CD4-positive, alpha-beta T cell treated with Interleukin-12 subunit alpha and Interleukin-12 subunit beta, for 1 hour (primary cell): ENCODE measurements at regions not wholly inside any gene's neighbourhood (a gene's known extent, or its start where the extent isn't known, plus 50 kb on each side); places are given as distances from the start of the nearest gene placed in this dataset.
"Not testable (repeated sequence)": the region's sequence is repeated elsewhere in the genome, so short reads cannot be mapped to it uniquely, and the experiment has no call there.

Experiments
- DNase-seq: peaks from one replicate; pipeline ENCODE4 v3.0.0-alpha.2; 2020

DNA sequence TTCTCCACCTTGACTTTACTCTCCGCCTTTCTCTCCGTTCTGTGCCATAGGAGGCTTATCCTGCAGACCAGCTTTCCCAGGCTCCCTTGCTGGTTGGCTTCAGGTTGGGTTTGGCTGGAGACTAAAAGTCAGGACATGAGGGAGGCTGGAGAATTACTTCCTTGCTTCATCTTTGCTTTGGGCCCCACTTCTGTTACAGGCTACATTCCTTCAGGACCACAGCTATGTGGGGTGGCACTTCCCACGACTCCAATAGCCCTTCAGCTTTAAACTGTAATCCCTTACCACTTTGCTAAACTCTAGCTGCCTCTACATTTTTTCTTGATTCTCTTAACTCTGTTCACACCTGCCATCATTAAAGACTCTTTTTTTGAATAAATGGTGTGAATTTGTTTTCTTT is 186.7 kb upstream of the NR4A3 start:
- no peak for DNase-seq

- no peak for DNase-seq
These were observed 184.0 kb upstream of the NR4A3 start for GRCh38 chr9:99637641-99638040.

- no peak for DNase-seq
These were observed 182.7 kb upstream of the NR4A3 start for GRCh38 chr9:99638971-99639370.

- DNase-seq, result no peak
These were observed 174.1 kb upstream of the NR4A3 start for GRCh38 chr9:99647604-99648003.

GRCh38 chr9:99650187-99650874 is 171.4 kb upstream of the NR4A3 start:
- no peak for DNase-seq

- peak; percentile 24 for DNase-seq
These were observed 161.5 kb upstream of the NR4A3 start for GRCh38 chr9:99660191-99660636.

- DNase-seq, result no peak
These were observed 158.4 kb upstream of the NR4A3 start for GRCh38 chr9:99663297-99663696.

DNA sequence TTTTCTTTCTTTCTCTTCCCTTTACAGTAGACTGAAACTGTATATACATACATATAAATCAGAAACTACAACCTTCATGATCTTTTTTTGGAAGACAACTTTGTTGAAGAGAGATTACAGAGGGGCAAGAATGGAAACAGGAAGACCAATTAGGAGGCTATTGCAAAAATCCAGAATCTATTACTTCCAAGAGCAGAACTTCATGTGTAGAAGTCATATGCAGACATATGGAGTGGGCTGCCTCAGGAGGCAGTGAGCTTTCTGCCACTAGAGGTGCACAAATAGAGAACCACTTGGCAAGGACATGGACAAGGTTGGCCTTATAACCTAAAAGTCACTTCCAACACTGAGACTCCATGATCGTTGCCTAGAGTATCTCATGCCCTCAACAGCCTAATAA is 157.8 kb upstream of the NR4A3 start:
- no peak for DNase-seq

DNA sequence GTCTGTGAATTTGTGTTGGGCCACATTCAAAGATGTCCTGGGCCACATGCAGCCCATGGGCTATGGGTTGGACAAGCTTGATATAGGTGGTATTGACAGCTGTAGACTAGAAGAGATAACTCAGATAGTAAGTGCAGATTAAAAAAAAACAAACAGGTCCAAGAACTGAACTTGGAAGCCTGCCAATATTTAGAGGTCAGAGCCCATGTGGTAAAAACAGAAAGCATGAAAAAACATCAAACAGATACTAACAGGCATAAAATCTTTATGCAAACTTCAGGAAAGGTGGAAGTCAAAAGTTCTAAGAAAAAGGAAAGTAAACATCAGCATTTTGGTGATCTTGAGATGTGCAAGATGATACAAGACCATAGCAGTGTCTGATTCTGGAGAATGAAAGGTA is 155.1 kb upstream of the NR4A3 start:
- DNase-seq, result no peak

- not testable (repeated sequence) for DNase-seq
These were observed 150.8 kb upstream of the NR4A3 start for GRCh38 chr9:99670886-99671285.

DNA sequence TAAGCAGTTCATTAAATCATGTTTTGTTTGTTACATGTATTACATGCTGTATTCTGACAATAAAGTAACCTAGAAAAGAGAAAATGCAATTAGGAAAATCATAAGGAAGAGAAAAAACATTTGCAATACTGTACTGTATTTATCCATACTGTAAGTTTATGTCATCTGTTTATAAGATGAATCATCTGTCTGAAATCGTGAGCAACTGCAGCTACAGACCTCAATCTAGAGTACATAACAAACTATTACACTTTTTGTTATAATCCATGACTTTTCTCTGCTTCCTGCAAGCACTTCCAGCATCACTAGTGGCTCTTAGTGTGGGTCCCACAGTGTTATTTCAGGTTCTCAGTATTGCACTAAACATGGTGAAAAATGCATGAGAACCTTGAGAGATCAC is 144.4 kb upstream of the NR4A3 start:
- DNase-seq, result no peak

GRCh38 chr9:99678566-99678965 is 143.1 kb upstream of the NR4A3 start:
- no peak for DNase-seq

GRCh38 chr9:99680191-99680590 is 141.5 kb upstream of the NR4A3 start:
- no peak for DNase-seq

DNA sequence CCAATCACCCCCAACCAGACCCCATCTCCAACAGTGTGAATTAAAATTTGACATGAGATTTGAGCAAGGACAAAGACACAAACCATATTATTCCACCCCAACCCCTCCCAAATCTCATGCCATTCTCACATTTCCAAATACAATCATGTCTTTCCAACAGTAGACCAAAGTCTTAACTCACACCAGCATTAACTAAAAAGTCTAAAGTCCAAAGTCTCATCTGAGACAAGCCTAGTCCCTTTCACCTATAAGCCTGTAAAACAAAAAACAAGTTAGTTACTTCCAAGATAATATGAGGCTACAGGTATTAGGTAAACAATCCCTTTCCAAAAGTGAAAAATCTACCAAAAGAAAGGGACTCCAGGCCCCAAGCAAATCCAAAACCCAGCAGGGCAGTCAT is 140.6 kb upstream of the NR4A3 start:
- no peak for DNase-seq

DNA sequence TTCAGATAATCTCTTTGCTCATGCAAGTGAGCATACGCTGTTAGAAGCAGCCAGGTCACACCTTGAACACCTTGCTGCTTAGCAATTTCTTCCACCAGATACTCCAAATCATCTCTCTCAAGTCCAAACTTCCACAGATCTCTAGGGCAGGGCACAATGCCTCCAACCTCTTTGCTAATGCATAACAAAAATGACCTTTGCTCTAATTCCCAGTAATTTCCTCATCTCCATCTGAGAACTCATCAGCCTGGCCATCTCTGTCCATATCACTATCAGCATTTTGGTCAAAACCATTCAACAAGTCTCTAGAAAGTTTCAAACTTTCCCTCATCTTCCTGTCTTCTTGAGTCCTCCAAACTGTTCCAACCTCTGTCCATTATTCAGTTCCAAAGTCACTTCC is 139.3 kb upstream of the NR4A3 start:
- DNase-seq, result no peak

DNA sequence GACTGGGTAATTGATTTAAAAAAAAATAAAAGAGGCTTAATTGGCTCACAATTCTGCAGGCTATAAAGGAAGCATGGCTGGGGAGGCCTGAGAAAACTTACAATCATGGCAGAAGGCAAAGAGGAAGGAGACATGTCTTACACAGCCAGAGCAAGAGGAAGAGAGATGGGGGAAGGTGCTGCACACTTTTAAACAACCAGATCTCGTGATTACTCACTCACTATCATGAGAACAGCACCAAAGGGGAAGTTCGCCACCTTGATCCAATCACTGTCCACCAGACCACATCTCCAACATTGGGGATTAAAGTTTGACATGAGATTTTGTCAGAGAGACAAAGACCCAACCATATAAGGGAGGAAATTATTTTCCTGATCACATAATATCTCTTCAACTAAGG is 138.8 kb upstream of the NR4A3 start:
- DNase-seq, result no peak

DNA sequence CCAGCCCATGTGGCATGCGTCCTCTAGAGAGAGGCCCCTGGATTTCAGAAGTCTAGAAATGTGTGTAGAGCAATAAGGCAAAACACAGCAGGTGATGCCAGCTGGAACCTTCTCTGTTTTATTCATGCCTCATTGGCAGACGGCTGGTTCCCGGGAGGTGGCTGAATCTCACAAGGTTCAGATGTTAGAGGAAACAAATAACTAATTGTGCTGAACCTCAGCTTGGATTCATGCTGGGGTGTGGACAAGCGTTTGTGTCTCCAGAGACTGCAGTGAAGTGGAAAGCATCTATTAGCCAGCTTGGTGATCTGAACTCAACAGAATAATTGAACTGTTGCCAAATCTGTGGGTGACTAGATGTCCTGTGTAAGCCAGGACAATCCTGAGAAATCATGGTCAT is 131.1 kb upstream of the NR4A3 start:
- no peak for DNase-seq

DNA sequence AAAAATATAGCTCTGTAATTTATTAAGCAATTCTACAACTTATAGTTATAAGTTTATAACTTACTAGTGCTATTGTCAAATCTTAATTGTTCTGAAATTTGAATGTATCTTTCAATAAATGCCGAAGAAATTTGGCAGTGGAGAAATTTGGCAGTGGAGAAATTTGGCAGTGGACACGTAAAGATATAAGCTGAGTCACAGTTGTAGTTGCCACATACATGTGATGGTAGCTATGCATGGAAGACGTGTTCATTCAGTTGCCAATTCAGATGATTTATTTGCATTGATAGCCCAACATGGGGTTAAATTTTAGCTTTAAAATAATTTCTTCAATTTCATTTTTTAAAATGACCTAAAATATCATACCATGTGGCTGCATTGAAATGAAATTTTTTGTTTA is 127.8 kb upstream of the NR4A3 start:
- no peak for DNase-seq

DNA sequence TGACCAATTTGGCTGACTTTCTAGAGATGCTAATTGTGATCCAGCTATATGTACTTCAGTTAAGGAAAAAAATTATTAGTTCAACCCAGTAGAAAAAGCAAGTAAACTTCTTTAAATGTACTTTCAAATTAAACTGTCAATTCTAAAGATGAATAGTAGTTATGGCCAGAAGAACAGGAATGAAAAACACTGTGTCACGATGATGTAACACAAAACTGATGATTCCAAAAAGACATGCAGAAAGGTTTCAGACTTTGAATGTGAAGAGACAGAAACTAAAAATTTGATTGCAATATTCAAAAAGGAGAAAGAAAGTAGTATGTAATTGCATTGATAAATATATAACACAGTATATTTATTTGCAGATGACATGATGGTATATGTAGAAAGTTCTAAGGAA is 127.3 kb upstream of the NR4A3 start:
- no peak for DNase-seq

DNA sequence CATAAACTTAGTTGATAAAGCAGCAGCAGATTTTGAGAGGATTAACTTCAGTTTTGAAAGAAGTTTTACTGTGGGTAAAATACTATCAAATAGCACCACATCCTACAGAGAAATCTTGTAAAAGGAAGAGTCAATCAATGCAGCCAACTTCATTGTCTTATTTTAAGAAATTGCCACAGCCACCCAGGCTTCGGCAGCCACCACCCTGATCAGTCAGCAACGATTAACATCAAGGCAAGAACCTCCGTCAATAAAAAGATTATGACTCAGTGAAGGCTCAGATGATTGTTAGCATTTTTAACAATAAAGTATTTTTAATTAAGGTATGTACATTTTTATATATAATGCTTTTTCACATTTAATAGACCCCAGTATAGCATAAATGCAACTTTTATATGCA is 122.3 kb upstream of the NR4A3 start:
- DNase-seq, result no peak

DNA sequence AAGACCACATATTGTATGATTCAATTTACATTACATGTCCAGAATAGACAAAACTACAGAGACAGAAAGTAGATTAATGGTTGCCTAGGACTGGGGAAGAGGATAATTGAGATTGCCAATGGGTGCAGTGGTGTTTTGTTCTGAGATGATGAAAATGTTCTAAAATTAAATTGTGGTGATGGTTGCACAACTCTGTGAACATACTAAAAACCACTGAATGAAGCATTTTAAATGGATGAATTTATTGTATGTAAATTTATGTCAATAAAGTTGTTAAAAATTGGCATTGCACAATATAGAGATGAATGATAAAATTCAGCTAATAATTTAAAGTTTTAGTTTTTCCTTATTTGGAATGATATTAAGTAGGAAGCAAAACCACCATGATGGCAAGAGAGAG is 109.5 kb upstream of the NR4A3 start:
- DNase-seq, result no peak

DNA sequence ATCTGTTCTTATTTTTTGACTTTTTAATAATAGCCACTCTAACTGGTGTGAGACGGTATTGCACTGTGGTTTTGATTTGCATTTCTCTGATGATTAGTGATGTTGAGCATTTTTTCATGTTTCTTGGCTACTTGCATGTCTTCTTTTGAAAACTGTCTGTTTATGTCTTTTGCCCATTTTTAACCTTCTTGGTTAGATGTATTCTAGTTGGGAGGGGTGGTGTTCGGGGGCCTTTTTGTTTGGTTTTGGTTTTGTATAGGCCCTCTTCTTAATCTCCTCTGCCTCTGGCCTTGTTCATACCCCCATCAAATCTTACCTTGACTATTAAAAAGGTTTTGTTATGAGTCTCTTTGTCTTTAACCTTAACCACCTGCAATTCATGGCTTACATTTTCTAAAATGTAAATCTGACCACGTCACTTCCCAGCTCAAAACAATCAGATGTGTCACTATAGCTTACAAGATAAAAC is 107.8 kb upstream of the NR4A3 start:
- DNase-seq, result no peak

DNA sequence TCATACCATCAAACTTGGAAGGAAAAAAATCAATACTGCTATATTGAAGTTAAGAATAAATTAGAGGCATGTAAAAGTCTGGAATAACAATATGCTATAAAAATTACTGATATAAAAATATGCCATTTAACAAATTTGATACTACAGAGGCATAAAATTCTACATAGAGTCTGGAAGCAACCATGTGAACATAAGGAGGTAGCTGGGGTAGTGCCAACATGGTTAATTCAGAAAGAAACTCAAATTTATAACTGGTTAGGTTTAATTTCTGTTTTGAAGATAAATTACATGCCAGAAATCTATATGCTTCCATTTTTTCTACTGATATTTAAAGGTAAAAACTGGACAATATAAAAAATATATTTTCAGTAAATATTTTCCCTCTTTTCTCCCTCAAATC is 103.1 kb upstream of the NR4A3 start:
- DNase-seq, result no peak

DNA sequence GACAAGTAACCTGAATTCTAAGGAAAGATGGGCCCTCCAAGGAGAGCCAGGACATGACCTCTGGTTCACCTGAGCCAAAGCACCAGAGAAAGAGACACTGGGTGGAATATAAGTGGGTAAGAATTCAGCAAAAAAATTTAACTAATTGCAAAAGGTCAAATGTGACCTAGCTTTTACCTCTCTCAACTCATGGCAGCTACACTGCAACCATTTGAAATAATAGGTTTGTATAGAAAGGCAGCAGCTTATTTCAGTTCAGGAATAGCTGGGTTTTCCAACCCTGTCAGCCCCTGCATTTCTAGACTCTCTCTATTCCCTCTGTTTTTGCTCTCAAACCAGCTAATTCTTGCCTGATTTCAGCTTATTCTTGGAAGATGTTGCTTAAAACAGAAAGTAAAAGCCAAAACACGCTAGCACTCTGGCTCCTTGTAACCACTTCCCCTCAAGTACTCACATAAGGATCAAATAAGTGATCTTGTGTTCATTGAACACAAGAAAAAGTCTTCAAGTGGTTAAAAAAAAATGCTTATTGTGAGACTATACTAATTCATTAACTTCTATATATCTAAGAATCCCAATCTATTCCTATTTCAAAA is 101.1 kb upstream of the NR4A3 start:
- peak; percentile 38 for DNase-seq

DNA sequence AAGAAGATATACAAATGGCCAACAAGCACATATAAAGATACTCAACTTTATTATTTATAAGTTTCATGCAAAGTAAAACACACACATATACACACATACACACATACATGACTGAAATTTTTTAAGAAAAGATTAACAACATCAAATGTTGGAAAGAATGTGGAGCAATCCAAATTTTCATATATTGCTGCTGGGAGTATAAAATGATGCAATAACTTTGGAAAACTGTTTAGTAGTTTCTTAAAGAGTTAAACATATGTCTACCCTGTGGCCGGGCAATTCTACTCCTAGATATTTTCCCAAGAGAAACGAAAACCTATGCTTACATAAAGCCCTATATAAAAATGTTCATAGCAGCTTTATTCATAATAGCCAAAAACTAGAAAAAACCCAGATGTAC is 99.8 kb upstream of the NR4A3 start:
- no peak for DNase-seq
